NCI-H748 (cell line): ENCODE measurements at regions not wholly inside any gene's neighbourhood (a gene's known extent, or its start where the extent isn't known, plus 50 kb on each side); places are given as distances from the start of the nearest gene placed in this dataset.
"Not testable (repeated sequence)": the region's sequence is repeated elsewhere in the genome, so short reads cannot be mapped to it uniquely, and the experiment has no call there.

Source experiments
- DNase-seq: peaks from one replicate; lab custom pipeline; 2025; ENCODE audit not compliant: unreplicated experiment; lab: John Stamatoyannopoulos, UW

DNA sequence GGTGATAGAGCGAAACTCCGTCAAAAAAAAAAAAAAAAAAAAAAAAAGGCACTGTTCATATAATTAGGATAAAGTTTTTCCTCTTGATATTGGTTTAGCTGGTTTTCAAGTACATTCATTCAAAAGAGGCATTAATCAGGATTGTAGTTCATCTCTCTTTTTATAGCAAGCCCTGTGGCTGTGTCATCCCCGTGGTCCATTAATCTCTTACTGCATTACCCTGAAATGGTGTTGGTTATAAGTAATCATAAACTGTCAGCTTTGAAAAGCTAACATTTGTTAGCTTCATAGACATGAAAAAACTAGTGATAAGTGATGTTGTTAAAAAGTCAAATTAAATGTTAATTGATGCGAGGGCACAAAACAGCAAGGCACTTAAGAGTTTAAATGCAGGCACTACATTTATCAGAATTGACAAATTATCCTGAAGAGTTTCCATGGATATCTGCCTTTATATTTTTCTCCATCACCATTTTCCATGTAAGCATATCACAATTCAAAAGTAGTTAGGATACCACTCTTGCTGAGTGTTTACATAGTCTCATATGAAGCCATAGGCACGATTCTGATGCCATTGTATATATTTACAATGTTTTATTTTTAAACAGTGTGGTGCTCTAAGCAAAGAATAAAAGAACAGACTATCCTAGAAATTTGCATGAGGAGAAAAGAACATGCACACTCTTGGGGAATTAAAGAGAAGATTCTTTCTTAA, 193.1 kb downstream of the OTOL1 start:
- DNase-seq = peak; percentile 94

DNA sequence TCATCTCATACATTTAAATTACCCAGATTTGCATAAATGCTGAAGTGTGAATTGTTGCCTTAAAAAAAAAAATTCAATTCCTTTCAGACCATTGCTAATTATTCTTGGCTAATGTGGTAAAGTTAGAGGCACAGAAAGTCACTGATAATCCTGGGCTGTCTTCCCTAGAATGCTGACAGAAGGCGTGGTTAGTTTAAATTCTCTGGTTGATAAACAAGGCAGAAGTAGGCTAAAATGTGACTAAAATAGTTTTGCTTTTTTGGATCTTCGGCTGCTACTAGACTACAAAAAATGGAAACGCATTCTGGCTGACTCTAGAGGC, 193.7 kb downstream of the OTOL1 start:
- DNase-seq = peak; percentile 54

DNA sequence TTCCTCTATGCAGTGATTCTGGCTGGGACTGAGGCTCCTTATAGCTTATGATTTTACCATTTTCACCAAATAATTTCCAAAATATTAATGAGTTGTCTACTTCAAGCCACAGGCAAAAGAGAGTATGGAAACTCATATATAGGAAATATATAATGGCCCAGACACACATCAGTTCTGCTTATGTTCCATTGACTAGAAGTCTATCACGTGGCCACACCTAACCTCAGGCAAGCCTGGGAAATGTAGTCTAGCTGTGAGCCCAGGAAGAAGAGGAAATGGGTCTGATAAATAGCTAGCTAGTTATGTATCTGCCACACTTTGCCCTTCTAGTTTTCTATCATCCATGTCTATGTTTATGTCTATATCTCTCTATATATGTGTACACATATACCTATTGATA, 195.1 kb downstream of the OTOL1 start:
- DNase-seq = no peak

DNA sequence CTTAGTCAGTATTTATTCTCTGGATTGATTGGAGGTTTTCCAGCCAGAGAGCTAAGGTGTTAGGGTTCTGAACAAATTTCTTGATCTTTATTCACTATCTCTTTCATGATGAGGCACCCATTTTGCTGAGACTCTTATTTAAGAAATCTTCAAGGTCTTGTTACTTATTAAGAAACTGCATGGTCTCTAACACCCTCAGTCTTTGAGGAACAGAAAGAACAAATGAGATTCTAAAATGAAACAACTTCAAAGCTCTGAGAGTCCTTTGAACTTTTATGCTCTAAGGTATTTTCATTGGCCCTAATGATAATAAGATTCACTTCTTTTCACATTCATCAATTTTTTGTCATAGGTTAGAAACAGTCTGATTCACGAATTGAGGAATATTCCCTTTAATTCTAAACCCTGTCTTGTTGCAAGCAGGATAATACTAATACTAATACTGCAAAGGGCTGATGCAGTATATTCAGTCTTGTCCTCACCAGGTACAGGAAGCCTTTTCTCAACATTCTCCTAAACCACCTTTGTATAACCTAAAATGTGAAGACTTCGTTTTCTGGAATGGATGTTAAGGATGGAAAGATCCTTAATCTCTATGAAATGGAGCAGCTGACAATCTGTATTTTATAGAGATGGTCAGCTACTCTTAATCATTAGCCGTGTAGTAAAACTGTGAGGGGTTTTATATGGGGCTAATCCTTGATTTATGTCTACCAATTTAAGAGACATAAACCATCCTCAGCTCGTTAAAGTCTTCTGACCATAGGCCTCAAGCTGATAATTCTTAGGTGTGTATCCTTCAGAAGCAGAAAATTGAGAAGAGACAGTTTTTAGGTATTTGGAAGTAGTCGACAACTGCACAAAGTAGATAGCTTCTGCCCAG, 198.3 kb downstream of the OTOL1 start:
- no peak for DNase-seq

DNA sequence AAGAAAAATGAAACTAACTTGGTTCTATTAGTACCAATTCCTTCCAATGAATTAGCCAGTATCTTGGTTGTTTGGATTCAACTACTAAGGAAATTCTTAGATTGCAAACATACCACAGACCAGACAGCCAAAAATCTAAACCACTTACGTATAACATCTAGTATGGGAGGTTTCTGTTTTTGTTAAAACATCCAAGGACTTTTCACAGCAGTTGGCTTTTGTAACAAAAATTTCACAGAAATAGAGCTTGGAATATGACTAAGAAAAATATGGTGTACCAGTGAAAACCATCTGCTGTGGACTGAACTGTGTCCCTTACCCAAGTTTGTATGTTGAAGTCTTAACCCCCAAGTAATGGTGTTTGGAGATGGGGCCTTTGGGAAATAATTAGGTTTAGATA, 199.2 kb downstream of the OTOL1 start:
- DNase-seq = no peak

DNA sequence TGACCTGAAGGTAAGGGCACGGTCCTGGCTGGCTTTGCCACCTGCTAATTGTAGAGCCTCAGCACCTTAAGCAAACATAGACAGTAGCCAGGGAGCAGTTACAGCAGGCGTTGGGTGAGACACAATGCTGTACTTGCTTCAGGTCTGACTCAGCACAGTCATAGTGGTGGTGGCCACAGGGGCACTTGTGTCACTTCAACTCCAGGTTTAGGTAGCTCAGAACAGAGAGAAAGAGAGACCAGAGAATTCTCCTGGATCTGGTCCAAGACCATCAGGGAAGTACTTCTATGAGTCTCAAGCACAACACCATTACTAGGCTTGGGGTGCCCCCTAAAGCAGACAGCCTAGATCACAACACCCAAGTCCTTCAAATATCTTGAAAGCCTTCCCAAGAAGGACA, 204.4 kb downstream of the OTOL1 start:
- DNase-seq = peak; percentile 22

DNA sequence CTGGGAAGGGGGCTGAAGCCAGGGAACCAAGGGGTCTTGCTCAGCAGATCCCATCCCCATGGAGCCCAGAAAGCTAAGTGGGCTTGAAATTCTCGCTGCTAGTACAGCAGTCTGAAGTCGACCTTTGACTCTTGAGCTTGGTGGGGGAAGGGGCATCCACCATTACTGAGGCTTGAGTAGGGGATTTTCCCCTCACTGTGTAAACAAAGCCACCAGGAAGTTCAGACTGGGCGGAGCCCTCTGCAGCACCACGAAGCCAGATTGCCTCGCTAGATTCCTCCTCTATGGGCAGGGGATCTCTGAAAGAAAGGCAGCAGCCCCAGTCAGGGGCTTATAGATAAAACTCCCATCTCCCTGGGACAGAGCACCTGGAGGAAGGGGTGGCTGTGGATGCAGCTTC, 210.6 kb downstream of the OTOL1 start:
- not testable (repeated sequence) for DNase-seq

DNA sequence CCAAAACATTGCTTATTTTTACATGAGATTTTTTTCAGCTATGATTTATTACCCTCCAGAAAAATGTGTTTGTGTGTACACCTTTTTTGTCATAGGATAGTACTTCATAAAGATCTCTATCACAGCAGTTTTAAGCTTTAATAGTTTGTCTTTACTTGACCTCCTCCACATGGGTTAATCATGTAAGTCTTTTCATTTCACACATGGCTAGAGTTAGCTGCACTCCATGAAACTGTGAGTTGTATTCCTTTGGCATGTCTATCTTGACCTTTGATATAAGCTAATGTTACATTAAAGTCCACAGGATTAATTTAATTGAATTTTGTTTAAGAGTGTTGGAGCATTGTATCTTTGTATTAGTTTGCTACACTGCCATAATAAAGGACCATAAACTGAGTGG, 217.1 kb downstream of the OTOL1 start:
- no peak for DNase-seq

DNA sequence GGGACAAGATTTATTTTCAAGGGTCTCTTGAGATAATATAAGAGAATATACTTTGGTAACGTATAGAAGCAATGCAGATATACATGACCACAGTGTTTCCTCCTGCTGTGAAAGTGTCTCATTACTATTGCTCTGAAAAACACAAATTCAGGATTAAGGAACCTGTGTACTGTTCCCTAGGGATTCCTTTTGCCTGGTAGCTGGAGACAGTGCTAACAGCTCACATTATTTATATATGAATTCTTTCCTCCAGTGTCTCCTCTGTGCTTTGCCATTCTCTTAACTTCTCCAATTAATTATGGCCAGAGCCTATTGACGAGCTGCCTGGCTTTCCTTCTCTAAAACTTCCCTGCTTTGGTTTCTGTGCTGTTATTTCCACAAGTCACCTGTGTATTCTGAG, 235.4 kb downstream of the OTOL1 start:
- no peak for DNase-seq

DNA sequence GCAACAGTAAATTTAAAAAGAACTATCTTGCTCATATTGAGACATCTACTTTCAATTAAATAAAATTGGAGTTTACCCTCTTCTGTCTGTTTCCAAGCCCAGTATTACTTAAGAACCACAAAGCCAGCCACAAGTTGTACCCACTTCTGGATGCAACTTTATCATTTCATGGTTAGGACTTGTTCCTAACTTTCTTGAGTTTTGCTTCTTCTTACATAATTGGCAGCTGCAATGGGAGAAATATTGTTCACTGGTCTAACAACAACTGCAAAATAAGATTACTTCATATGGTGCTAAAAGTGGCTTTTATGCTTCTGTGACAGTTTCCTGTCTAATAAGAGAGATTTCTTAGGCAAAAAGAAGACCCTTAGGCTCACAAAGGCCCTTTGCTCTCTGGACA, 240.6 kb downstream of the OTOL1 start:
- DNase-seq = no peak

DNA sequence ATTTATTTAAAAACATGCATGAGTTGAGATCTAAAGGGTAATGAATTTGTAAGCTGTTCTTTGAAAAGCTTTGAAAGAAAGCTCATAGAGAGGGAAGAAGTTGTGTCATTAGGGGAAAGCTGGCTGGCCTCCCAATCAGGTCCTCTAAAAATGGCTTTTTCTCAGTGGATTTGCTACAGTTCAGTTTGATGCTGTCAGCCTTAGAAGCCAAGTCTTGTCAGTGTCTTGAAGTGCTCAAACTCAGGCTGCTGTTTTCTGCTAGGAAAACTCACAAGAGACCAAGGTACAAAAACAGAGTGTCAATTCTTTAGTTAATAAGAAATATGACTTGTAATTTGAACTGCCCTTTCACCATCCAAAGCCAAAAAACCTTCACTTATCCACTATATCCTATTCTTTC, 243.8 kb downstream of the OTOL1 start:
- DNase-seq = no peak

DNA sequence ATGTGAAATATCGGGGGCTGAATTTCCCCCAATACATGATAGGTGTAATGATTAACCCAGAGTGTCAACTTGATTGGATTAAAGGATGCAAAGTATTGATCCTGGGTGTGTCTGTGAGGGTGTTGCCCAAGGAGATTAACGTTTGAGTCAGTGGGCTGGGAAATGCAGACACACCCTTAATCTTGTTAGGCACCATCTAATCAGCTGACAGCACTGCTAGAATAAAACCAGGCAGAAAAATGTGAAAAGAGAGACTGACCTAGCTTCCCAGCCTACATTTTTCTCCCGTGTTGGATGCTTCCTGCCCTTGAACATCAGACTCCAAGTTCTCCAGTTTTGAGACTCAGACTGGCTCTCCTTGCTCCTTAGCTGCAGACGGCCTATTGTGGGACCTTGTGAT, 247.8 kb downstream of the OTOL1 start:
- DNase-seq = no peak

DNA sequence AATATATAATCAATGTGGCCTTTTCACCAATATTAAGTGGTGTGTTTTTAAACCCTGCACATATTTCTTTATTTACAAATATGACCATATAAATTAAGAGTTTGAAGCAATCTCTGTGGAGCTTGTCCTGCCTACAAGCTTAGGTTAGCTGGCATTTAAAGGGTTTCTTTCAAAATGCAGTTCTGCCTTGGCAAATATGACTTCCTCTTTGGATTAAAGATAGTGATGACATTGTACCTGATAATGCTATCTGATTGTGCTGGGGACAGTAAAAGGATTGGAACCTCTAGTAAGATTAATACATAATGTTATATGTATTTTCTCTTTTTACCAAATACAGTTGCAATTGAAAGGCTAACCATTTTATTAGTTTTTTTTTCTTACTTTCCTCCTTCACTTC, 249.1 kb downstream of the OTOL1 start:
- DNase-seq = no peak

DNA sequence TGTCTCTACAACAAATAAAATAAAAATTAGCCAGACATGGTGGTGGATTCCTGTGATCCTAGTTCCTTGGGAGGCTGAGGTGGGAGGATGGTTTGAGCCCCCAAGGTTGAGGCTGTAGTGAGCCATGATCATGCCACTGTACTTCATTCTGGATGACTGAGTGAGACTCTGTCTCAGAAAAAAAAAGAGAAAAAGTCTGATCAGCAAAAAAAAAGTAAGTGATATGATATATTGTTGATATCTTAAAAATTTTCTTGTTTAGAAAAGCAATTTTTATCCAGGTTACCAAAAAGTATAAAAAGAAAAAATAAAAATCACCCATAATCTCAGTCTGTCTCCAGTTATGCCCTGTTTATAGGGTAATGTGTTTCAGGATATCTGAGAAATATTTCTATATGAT, 251.4 kb downstream of the OTOL1 start:
- no peak for DNase-seq

DNA sequence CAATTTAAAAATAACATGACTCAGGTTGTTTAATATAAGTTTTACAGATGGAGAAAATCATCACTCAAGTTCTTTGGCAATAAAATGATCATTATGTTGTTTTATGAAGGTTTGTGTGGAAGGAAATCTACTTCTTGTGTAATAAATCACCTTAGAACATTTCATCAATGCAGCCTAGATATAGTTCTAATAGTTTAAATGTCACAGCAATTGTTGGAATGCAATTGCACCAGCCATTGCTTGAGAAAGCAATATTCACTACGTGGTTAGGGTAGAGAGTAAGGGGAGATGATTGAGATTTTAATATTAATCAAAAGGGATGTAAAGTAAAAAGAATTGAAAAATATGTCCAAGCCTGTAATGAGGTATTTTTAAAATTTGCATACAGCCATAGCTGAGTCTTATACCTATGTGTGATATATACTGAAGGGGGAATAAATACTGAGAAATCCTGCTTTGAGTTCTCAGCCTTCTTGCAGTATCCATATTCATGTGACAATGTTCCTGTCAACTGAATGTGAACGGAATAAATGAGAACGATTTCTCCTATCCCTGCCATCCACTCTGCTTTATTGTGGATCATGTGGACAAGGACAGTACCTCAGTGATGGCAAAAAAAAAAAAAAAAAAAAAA, 257.9 kb downstream of the OTOL1 start:
- DNase-seq = no peak

DNA sequence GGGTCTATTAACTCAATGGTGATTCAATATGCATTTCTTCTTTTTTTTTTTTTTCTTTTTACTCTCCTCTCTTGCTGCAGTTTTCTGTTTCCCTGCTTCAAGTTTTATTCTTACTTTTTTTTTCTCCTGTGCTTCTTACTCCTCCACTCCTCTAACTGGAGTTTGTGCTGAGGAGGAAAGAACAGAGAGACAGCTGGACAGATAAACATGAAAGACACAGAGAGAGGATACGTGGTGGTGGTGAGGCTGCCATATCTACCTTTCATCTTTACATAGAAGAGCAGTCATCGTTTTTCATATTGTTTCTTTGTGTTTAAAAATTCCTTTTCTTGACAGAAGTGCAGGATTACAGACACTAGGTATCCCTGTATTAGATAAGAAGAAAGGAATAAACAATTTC, 262.8 kb downstream of the OTOL1 start:
- DNase-seq = no peak

DNA sequence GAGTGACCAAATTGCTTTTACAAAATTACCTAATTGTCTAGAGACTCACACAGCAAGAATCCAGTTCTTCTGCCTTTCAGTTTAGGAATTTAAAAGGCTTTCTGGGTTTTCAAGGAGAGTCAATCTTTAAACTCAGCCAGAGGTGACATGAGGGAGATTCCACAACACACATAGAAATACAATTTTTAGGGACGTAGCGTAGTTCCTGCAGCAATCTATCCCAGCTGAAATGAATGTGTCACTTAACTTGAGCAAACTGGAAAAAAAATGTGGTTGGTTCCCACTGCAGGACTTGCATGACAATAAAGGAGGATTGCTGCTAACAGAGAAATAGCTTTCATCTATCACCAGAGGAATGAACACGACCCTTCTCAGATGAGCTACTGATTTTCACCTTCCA, 269.7 kb downstream of the OTOL1 start:
- no peak for DNase-seq

DNA sequence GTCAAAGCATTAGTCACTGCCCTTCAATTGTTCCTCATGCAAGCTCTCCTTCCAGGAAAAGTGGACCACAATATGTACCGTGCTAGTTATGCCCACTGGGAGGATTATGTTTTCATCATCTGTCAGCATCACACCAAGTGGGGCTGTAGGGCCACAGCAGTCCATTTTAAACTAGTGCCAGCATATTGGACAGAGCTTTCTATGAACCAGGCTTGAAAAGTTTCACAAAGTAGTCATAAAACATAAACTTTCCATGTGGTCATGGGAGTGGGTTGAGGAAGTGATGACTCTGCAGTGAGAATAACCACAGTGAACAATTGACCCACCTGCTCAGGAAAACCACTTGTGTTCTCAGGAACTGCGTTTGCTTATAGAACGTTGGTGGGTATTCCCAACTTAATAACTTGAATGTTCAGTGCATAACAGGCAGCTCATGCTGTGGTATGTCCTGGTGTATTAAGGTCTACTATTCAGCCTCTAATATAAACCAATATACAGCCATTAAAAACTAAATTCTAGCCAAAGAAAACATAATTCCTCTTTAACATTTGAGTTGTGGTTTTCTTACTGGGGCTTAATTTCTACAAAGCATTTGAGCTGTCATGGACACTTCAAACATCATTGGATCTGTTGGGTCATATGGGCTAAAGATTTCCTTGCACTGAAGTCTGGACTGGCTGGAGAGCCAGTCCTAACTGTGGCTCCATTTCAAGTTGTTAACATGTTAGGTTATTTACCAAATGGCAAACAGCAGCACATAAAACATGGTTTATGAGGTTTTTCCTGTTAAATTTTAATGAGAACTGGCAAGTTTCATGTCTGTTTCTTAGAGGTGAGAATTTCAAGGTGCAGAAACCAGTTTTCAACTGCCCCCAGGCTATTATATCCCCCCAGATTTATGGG, 274.1 kb downstream of the OTOL1 start:
- peak; percentile 51 for DNase-seq

DNA sequence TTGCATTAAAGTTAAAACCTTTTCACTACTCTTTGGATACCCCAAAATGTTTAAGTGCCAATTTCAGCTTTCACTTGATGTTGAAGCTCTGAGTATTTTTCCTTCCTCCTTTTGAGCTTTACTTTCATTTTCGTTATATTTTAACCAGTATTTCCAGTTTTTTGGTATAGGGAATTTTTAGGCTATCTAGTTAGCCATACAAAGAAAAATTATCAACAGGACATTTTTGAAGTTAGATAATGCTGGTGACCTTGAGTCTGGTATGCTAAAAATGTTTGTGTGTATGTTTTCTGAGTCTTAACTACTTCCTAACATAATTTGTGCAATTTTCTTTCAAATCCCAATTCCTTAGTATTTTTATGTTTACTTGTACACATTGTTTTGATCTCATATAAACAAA, 284.8 kb downstream of the OTOL1 start:
- no peak for DNase-seq

DNA sequence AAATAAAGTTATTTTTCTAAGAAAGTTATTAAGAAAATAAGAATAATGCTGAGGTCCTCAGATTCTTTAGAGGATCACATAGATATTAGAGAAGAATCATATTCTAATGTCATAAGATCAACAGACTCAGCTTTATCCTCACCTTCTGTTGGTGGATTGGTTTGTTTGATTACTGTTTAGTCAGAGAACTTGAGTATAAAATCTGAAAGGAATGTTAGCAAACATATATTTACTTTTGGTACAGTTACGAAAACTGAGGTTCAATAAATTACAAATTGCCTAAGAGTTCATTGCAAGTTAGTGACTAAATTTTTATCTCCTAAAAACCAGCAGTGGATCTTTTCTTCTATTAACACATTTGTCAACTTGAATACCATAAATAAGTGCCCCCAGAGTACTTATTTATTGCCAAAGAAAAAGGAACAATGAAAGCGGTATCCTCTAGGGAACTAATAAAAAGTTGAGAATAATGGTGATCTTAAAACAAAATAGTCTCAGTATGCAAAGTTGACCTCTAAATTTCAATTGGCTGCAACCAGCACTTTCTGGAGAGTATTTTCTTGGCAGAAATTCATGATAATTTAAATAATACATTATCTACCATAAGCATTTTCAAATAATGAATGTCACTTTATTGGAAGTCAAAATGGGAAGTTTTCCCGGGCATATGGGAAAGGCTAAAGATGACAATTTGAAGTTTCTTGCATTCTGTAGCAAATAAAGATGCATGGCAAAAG, 296.8 kb downstream of the OTOL1 start:
- no peak for DNase-seq

DNA sequence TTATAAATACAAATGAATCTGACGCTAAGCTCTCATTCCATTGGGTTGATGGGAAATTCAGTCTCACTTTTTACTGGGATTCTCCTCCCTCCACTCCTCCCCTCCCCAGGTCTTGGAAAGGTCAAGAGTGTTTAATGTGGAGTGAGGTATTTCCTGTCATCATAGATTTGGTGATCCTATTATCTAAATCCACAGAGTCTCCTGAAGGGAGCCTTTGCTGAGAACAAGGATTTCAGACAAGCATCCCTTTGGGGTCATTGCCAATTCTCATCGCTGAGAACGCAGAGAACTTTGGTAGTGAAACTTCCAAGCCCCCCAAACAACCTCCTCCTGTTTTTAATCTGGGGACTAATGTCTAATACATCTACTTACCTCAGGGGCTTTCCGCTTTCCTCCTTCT, 297.9 kb downstream of the OTOL1 start:
- DNase-seq = no peak
